AG04450 (cell line): ENCODE measurements at regions not wholly inside any gene's neighbourhood (a gene's known extent, or its start where the extent isn't known, plus 50 kb on each side); places are given as distances from the start of the nearest gene placed in this dataset.
"Not testable (repeated sequence)": the region's sequence is repeated elsewhere in the genome, so short reads cannot be mapped to it uniquely, and the experiment has no call there.

Source experiments
- CTCF ChIA-PET: fragments of 300-600, 350-600 bp; formaldehyde crosslinking; extraction: SDS; loops from one replicate; lab custom pipeline; 2022; ENCODE audit warnings: antibody characterized with exemption, inconsistent platforms; lab: Charles Lee
- POLR2A ChIA-PET: fragments of 350-600 bp; formaldehyde crosslinking; extraction: SDS; loops from one replicate; lab custom pipeline; 2021; ENCODE audit warnings: antibody characterized with exemption, inconsistent platforms; lab: Yijun Ruan, JAX
- DNase-seq: peaks from one replicate; pipeline ENCODE4 v3.0.0-alpha.2; 2011; ENCODE audit warnings: low read depth, low spot score
- H3K27ac ChIP-seq: one replicate; pipeline ENCODE4 v1.5.1; 2012; ENCODE audit warnings: low read depth, low read length, control low read depth
- H3K27me3 ChIP-seq: one replicate; pipeline ENCODE4 v1.6.0; 2012; ENCODE audit warnings: low read length; ENCODE audit not compliant: control insufficient read depth, insufficient read depth
- H3K4me3 ChIP-seq: 2 replicates; pipeline ENCODE4 v1.5.1; 2011; ENCODE audit warnings: mild to moderate bottlenecking, low read depth, low read length, control low read depth
- H3K9me3 ChIP-seq: 2 replicates; pipeline ENCODE4 v1.5.1; 2012; ENCODE audit warnings: low read length; ENCODE audit not compliant: control insufficient read depth, insufficient read depth
- TF ChIP-seq, protein P1 (sequence below): IDR thresholded peaks from 2 replicates; pipeline ENCODE4 v1.5.1; 2011; ENCODE audit warnings: low read depth, low read length, control low read depth, inconsistent platforms

DNA sequence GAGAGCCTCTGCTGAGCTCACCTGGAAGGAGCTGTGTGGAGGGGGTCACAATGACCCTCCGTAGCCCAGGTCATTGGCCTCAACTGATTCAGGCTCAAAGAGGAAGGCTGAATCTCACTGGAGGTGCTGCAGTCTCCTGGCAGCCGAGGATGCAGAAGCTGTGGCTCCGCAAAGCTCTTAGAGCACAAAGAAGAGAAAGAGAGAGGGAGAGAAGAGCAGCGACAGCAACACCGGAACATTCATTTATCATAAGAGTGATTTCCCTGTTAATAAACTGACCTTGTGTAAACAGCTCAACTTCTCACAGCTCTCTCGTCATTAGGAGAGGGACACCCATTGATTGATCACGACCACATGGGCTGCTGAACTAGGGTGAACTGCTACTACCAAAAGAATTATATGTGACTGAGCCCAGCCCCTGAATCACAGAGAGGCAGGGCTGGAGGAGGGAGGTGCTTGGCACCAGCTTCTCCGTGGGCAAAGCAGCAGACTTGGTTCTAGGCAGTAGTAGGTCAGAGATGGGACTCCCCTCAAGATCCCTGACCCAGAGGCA, 281.7 kb downstream of the NXPE2 start:
- ChIA-PET CTCF (no interaction called here), POLR2A (no interaction called here)
- TF ChIP-seq, protein P1, sequence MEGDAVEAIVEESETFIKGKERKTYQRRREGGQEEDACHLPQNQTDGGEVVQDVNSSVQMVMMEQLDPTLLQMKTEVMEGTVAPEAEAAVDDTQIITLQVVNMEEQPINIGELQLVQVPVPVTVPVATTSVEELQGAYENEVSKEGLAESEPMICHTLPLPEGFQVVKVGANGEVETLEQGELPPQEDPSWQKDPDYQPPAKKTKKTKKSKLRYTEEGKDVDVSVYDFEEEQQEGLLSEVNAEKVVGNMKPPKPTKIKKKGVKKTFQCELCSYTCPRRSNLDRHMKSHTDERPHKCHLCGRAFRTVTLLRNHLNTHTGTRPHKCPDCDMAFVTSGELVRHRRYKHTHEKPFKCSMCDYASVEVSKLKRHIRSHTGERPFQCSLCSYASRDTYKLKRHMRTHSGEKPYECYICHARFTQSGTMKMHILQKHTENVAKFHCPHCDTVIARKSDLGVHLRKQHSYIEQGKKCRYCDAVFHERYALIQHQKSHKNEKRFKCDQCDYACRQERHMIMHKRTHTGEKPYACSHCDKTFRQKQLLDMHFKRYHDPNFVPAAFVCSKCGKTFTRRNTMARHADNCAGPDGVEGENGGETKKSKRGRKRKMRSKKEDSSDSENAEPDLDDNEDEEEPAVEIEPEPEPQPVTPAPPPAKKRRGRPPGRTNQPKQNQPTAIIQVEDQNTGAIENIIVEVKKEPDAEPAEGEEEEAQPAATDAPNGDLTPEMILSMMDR: no peak
- Histone ChIP-seq H3K4me3 (no peak overlapping the region), H3K9me3 (no peaks in the 10 kb centered on the region), H3K27ac (no peak overlapping the region), H3K27me3 (no peaks in the 10 kb centered on the region)
- no peak for DNase-seq

- H3K27me3 ChIP-seq, H3K27ac ChIP-seq, H3K4me3 ChIP-seq, POLR2A ChIA-PET, CTCF ChIA-PET, DNase-seq, H3K9me3 ChIP-seq: not testable (repeated sequence)
Measured at GRCh38 chr11:114960819-114961218, 282.5 kb downstream of the NXPE2 start.

DNA sequence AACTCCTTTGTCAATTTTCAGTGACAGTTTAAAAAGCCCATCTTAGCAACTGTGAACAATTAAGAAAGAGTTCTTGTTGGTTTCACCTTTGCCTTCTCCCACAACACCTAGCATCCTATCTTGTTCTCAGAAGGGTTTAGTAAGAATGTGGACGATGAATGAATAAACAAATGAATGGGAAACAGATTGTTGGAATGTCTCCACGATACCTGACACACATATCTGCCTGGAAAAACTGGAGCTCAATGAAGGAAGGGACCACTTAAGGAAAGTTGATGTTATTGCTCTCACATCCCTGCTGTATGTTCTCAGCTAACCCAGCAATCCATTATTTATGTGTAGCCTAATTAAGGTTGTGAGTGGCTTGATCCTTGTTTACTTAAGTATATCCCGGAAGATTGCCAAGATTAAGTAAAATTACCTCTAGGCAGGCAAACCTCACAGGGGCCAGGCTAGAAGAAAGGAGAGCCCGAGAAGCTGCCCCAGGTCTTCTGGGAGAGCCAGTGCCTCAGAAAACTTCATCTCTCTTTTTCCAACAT, 286.4 kb downstream of the NXPE2 start:
- no peak for DNase-seq
- POLR2A ChIA-PET: no interaction called here
- Histone ChIP-seq H3K4me3 (no peak overlapping the region), H3K27ac (no peak overlapping the region), H3K9me3 (no peaks in the 10 kb centered on the region), H3K27me3 (no peaks in the 10 kb centered on the region)
- CTCF ChIA-PET: no interaction called here
- TF ChIP-seq, protein P1: no peak

DNA sequence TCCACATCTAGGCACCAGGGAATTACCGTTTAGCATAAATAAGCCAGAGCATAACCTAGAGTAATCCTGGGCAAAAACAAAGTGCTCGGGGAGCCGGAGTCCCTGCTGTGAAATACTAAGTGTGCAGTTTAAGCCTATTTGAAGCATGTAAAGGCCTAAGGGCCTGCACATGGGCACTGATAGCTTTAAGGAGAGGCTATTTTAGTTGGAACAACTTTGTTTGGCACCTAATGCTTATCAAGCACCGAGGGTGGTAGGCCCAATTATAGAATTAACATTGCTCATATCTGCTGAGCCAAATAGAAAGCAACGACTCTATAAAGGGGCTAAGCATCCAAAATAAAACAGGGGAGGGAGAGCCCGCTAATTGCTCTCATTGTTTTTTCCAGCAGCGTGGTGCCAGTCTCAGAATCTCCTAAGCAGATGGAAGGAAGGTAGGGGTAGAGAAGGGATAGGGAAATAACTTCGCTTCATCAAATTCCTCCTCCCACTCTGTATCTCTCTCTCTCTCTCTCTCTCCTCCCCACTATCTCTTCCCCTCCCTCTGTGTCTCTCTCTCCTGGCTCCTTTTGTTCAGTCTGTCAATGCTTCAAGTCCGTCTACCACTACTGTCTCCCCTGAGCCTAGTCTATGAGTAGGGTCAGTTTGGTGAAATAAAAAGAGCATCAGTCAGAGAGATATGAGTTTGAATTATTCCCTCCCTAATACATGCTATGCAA, 292.8 kb downstream of the NXPE2 start:
- POLR2A ChIA-PET: no interaction called here
- H3K27ac ChIP-seq: no peak overlapping the region

DNA sequence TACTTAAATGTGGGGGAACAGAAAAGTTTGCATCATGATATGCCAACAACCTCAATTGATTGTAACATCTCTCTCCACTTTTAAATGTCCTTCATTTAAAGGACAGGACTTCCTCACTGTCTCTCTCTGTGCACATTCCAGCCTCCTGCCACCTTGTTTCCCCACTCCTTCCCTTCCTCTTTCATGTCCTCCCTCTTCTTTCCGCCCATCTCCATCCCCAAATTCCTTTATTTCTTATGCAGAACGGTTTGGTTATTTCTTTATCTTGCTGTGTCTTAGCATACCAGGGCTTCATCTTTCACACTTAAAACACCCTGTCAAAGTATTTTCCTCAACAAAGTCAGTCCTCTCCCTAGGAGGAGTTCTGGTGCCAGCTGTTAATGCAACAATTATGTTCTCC, 293.8 kb downstream of the NXPE2 start:
- CTCF ChIA-PET: no interaction called here
- TF ChIP-seq, protein P1: no peak
- H3K27ac ChIP-seq: no peak overlapping the region
- no peaks in the 10 kb centered on the region for H3K27me3 ChIP-seq
- POLR2A ChIA-PET: no interaction called here
- no peak for DNase-seq
- H3K4me3 ChIP-seq: no peak overlapping the region
- no peaks in the 10 kb centered on the region for H3K9me3 ChIP-seq

More for the DNA sequence above, 292.8 kb downstream of the NXPE2 start:
- Histone ChIP-seq H3K9me3 (no peaks in the 10 kb centered on the region), H3K4me3 (no peak overlapping the region), H3K27me3 (no peaks in the 10 kb centered on the region)
- DNase-seq: no peak
- TF ChIP-seq, protein P1: no peak
- CTCF ChIA-PET: no interaction called here
